Skeletal muscle cell (primary cell): ENCODE measurements at regions not wholly inside any gene's neighbourhood (a gene's known extent, or its start where the extent isn't known, plus 50 kb on each side); places are given as distances from the start of the nearest gene placed in this dataset.

Experiments
- DNase-seq: peaks from one replicate; pipeline ENCODE4 v3.0.0-alpha.2; 2010; ENCODE audit warnings: low read depth
- H3K4me3 ChIP-seq: 2 replicates; pipeline ENCODE4 v1.5.1; 2011; ENCODE audit warnings: low read depth, mild to moderate bottlenecking, control low read depth, low read length, moderate library complexity

DNA sequence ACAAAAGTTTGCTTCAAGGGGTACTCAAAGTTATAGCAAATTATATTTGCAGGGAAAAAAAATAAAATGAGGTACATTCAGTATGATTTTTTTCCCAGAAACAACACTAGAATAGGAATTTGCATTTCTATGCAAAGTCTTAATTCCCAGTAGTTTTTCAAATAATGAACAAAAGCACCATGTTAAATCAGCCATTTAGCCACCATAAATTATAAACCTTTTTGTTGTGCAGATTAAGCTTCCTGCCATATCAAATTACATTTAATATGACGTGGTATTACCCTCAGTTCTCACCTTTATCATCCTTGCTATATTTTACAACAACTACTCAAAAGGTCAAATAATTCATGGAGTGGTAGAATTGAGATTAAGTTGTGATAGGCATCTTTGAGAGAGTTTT lies 136.6 kb upstream of the FRY start:
- H3K4me3 ChIP-seq, result no peak overlapping the region

DNA sequence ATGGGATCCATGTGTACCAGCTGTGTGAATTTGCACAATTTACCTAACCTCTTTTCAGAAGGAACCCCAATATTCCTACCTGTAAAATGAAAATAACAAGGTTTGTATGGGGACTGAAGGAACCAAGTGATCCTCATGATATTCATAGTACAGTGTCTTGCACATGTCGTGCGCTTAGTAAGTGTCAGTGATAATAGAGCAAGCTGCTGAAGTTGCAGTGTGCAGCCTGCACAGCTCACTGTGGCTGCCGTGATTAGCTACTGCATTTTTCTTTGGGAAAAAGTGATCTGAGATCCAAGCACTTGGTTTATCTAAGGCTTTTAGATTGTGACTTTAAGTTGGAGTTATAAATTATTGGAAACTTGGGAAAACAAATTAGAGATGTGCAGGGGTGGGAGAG lies 135.9 kb upstream of the FRY start:
- H3K4me3 ChIP-seq, result no peak overlapping the region
- DNase-seq, result no peak

More for the DNA sequence above, 136.6 kb upstream of the FRY start:
- DNase-seq, result no peak

DNA sequence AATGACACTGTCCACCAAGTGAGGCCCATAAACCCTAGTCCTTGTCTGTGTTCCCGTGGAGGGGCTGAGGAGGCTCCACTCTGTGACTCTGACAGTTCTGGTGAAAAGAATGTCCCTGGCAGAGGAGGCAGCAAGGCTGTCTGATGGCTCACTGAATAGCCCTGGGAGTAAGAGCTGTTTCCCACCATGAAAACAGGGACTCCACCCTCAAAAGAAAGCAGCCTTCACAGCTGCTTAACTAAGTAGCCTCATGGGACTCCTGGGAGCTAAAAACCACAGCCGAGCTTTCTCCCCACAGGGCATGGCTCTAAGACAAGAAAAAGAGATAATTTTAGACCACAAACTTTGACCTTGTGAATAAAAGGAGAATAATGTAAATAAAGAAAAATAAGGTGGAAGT lies 135.1 kb upstream of the FRY start:
- H3K4me3 ChIP-seq, result no peak overlapping the region
- peak; percentile 94 for DNase-seq

DNA sequence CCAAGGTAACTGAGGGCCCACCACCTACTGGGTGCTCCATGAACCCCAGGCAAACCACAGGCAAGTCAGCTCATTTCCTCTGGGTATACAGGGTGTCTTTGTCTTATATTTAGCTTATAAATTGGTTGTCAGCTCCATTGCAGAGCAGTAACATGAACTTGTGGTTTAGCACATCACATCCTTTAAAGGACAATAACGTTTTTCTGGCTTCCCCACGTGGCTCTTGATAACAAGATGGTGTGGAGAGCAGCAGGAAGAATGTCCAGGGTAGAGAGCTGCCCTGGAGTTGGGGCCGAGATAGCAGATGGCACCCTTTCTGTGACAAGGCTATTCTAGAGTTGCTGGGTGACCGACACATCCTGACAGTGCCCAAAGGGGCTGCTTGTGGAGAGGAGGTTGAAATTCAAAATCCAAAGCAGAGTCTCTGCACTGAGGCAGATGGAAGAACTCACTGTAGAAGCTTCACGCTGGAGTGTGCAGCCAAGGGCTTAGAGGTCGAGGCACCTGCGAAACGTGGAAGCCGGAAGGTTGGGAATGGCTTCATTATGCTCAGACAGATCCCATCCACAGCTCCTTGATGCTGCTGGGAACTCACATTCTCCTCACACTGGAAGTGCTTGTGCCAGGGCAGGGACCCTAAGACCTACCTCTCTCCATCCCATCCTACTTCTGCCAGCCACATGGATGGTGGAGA lies 133.0 kb upstream of the FRY start:
- DNase-seq, result no peak
- no peak overlapping the region for H3K4me3 ChIP-seq

DNA sequence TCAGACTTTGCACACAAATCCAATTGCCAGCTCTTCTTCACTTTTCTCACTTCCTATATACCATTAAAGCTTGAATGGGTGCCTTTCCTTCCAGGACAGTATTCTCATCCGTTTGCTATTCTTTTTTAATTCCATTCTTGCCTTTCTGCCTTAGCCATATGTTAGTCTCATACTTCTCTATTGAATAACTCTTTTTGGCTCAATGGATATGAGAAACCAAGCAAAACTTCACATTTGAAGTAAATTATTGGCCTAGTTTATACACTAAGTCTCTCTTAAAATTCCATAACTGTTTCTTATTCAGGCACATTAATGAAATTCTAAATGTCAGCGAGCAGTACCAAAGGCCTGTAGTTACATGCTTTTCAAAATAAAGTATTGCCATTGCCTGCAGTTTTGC lies 129.6 kb upstream of the FRY start:
- no peak overlapping the region for H3K4me3 ChIP-seq
- DNase-seq, result no peak

DNA sequence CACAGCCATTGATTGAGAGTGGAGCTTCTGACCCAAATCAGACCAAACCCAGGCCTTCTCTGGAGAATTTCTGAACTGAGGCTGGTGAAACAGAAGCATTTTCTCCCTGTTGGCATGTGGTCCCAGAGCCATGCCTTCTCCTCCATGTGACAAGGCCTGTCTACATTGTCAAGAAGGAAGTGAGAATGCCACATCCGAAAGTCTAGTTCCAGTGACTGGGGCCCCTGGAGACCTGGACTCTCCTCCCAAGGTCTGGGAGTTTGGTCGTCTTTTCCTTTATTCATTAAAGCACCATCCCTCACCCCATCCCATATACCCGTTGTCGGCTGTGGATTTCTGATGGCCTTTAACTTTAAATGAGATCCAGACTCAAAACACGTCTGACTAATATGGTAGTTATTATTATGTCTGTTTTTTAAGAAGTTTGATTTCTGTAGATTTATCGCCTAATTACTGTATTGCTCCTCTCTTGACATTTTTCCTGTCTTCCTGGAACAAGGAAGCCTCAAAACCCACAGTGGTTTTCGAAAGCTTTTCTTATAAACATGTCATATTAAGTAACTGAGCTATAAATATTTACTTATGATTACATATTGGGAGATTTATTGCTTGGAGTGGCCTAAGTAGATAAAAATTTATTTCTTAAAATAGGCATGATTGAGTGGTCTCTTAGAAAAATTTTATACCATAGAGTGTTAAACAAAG lies 128.3 kb upstream of the FRY start:
- H3K4me3 ChIP-seq, result no peak overlapping the region
- no peak for DNase-seq

DNA sequence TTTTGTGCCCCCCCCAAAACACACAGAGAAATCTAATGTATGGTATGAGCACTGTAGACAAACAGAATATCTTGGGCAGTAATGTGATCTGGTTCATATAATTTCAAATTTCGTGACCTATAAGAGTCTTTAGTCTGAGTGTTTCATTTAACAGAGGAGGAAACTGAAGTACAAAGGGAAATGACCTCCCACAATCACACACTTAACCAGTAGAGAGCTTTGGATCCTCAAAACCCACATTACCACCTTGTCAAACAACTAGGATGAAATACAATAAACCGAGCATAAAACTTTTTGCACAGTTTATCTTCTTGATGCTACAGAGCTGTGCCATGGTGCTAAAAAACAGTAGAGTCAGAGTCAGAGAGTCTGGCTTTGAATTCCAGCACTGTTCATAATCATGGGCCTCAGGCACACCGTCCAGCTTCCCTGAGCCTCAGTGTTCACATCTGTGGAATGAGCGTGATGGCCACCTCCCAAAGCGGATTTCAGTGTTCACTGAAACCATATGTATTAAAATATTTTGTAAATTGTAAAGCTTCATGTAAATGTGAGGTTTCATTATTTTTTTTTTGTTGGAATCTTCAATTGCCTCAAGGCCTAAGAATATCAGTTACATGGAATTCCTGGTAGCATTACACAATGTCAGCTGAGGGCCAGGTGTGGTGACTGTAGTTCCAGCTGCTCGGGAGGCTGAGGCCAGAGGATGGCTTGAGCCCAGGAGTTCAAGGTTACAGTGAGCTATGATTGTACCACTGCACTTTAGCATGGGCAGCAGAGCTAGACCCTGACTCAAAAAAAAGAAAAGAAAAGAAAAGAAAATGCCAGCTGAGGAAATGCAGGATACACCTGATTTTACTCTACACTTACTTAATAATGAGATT lies 126.4 kb upstream of the FRY start:
- H3K4me3 ChIP-seq, result no peak overlapping the region

DNA sequence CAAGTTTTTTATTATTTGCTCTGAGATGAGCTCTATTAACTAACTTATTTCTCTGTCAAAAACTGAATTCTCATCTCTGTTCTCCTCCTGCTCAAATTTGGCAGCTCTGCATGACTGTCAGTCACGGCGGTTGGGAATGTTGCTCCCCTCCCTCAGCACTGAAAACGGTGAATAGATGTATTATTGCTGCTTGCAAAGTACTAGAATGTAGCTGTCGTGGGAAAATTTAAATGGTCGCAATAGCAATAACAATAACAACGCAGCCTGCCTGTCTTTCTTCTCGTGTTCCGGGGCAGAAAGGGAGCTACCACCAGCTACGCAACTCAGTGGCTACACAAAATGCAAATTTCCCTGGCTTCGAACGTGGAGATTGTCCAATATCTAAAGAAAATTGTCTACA lies 125.6 kb upstream of the FRY start:
- no peak overlapping the region for H3K4me3 ChIP-seq
- DNase-seq, result no peak

More for the DNA sequence above, 126.4 kb upstream of the FRY start:
- DNase-seq, result no peak

DNA sequence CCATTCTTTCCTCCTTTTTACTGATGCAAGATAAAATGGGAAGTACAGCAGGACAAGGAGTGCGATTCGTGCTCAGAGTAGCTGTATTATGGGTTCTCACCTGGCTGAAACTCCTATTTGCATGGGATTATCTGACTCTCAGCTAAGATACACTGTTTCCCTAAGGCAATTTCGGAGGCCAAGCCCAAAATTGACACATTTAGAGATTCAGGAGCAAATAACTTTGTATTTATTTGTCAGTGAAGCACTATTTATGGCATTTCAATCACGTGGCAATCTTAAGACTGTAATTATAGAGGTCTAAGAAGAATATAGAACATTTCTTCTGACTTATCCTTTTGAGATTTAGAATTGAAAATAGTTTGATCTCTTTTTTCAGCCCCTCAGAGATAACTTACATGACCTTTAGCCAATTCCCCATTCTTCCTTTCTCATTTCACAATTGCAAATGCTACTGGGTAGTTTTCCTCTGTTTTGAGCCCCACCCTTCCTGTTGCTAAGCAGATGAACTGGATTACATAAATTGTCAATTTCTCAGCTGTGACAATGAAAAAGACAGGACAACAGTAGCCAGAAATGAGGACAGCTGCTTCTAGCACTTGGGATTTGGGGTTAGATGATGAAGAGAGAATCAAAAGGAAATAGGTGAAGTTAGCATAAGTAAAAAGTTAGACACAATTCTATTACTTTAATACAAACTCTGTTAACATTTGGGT lies 122.7 kb upstream of the FRY start:
- DNase-seq, result no peak
- H3K4me3 ChIP-seq, result no peak overlapping the region

DNA sequence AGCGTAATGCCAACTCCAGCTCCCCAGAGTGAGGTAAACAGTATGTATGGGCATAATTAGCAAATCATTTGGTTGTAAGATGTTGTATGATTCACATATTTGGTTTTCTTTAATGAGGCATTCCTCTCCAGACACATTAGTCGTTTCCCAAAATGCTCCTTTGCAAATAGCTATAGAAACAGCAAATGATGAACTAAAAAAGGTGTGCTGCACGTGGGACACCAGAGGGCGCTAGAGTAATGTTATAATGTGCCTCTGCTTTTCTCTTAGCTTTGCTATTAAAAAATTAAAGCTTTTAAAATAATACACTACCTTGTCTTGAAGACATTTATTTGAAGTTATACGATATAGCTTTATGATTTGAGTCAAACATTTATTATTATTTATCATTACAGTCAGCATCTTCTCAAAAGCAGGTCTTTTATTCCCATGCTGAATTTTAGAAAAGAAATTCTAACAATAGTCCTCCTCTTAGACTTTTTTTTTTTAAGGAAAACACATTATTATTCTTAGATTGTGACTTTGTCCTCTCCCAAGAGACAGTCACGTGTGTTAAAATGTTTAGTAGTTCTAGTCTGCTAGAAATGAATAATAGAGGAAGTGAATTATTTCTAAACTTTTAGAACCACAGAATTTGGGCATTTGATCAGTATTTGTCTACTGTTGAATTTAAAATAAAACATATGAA lies 121.6 kb upstream of the FRY start:
- no peak for DNase-seq

DNA sequence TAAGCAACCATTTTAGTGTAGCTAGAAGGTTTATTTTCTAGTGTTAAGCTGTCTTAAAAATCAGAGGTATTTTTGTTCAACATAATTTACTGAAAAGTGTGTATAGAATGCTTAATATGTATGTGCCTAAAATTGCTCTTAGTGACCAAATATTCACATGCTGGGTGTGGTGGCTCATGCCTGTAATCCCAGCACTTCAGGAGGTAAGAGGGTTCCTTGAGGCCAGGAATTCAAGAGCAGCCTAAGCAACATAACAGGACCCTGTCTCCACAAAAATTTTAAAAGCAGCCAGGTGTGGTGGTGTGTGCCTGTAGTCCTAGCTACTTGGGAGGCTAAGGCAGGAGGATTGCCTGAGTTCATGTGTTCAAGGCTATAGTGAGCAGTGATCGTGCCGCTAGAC lies 120.9 kb upstream of the FRY start:
- no peak overlapping the region for H3K4me3 ChIP-seq

More for the DNA sequence above, 121.6 kb upstream of the FRY start:
- no peak overlapping the region for H3K4me3 ChIP-seq

DNA sequence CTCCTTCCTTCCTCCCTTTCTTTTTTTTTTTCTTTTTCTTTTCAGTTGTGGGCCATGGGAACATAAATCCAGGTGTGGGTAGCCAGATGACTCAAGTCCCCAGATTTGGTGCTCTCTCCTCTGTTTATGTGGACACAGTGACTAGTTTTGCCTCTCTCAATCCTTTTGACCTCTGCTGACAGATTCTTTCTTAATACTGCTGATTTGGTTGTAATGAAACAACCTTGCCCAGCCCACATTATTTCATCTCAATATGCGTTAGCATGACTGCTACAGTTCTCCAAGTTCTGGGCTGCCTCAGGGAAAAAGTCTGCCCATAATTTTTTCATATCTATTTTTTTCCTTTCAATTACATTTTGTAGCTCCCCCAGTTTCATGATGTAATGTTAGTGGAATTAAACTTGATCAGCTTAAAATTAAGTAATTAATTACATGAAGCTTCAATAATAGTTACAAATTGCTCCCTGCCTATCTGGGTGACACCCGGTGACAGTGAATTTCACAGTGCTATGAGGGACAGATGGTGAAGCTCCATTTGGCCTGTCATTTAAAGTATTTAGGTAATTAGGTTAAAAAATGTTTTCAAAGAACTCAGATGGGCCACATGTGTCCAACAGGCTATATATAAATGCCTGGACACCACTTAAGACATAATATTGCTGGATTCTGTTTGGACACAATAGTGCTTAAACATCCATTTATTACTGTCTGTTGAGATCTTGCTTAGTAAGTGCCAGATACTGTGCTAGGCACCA lies 118.8 kb upstream of the FRY start:
- no peak for DNase-seq
- no peak overlapping the region for H3K4me3 ChIP-seq

More for the DNA sequence above, 120.9 kb upstream of the FRY start:
- DNase-seq, result no peak

DNA sequence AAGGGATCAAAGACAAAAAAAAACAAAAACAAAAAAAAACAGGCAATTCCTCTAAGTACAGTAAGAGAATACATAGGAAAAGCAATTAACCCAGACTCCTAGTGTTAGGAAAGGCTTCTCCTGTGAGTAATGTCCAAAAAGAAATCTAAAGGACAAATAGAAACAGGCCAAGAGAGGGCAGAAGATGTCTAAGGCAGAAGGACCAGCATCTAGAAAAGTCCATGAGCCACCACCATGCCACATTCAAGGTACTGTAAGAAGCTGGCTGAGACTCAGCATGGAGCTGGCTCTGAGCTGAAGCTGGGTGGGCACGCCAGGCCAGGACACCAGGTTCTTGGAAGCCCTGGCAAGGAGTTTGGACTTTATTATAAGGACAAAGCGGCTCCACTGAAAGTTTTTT lies 118.1 kb upstream of the FRY start:
- no peak overlapping the region for H3K4me3 ChIP-seq
- no peak for DNase-seq

DNA sequence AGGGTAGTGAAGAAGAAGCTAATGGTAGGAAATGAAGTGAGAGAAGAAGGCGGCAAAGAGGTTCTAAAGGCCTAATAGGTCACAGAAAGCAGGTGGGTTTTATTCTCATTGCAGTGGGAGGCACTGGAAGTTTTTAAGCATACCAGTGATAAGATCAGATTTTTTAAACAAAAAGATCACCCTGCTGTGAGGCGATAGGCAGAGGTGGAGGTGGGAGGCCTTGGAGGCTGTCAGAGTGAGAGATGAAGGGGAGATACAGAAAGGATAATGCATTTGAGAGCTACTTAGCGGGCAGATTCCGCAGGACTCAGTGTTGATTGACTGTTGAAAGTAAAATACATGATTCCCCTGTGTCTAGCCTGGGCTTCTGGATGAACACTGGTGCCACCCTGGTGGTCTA lies 116.7 kb upstream of the FRY start:
- no peak for DNase-seq
- H3K4me3 ChIP-seq, result no peak overlapping the region

DNA sequence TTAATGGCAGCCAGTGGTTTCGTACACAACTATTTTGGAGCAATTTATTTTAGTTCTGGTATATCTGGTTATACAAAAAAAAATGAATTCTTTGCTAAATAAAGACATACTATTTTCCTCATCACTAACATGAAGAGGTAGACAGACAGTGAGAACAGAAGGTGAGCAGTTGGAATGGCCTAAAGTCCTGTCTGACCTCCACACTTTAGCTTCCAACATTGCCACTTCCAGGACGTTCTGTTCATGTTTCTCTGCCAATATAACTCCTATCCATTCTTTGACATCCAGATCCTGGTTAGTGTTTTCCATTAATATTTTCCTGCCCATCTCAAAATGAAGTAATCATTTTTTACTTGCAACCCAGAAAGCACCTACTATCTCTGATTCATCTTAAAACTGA lies 112.9 kb upstream of the FRY start:
- no peak for DNase-seq
- H3K4me3 ChIP-seq, result no peak overlapping the region

DNA sequence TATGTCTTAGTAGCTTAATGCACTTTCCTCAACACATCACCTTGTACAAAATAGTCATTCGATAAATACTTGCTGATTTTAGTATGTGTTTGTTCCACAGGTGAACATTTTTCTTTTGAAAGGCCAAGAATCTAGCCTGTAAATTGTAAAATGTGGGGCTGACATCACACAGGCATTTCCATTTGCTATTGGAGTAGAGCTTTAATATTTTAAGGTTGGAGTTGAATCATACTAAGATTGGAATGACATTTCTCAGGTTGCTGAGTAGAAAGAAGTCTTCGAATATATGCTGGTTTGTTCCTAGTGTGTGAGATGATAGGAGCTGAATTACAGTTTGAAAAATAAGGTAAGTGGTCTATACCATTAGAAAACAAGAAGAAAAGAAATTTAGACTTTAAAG lies 112.3 kb upstream of the FRY start:
- no peak for DNase-seq
- no peak overlapping the region for H3K4me3 ChIP-seq

DNA sequence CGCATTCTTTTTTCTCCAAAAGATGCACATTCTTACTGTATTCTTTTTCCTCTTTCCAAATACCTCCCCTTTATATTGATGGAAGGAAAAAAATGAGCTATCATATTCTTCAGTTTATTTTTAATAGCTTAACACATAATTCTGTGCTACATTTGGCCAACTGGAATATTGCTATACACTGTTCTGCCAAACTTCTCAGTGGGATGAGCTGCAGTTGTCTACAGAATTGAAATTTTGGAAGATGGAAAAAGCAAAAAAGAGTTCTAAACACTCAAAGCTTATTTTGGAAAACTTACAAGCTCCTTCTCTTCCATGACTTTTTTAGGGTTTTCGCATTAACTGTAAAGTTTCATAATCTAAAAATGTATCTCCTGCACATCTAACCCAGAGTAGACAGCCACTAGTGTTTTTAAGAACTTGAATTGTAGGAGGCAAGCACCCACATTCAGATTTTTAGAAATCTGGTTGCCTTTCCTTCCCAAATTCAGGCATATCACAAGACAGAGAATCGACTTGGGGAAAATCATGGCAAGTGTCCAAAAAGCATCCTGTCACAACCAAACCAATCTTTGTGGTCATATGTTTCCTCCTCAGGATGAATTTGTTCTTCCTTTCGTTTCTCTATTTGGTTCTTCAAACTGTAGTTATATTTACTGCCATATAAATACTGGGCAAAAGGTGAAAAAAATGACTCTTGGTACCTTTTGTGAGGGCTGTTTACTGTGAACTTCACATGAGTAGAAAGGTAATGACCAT lies 111.4 kb upstream of the FRY start:
- no peak for DNase-seq
- no peak overlapping the region for H3K4me3 ChIP-seq

DNA sequence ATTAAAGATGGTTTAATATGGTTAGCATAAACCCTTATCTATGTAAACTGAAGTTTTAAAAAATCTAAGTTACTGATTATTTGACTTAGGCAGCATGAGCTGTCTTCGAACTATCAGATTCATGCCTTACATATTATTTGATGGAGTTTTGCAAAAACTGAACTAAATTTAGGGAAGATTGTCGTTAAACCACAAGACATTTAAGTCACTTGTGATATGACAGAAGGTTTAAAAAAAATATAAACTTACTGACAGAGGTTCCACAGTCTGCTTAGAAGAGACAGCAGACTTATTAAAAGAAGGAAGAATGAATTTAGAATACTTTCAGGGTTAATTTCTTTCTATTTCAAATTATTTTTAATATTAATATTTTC lies 110.9 kb upstream of the FRY start:
- no peak for DNase-seq
- no peak overlapping the region for H3K4me3 ChIP-seq
